ENCODE measurements at regions not wholly inside any gene's neighbourhood (a gene's known extent, or its start where the extent isn't known, plus 50 kb on each side); places are given as distances from the start of the nearest gene placed in this dataset.

- Histone ChIP-seq H3K36me3 (ENCODE audit: insufficient read depth in 1 of 2, low read depth in 1 of 2) (no peaks in the 10 kb centered on the region), H3K4me3 (no peak overlapping the region), H3K9me3 (no peaks in the 10 kb centered on the region), H3K27me3 (ENCODE audit: insufficient read depth in 3 of 3, low read length in 2 of 3) (peaks cover 0 to 2% (median 0%) of the 10 kb centered on the region in 3 donors), H3K4me1 (no peaks in the 10 kb centered on the region), H3K27ac (no peak overlapping the region)
- DNase-seq (no peak), ATAC-seq (no peak)
- 79 to 91% (median 89%) methylated on average over 9 of the region's 9 CpGs for WGBS, 3 donors
- intact Hi-C loops (cut with DNase I), result no loop called here
- TF ChIP-seq CTCF (IDR thresholded peaks at IDR 0.05), result no peak
These were observed 307.0 kb downstream of the UQCRFS1 start for GRCh38 chr19:28905996-28906395.

- no peak for ATAC-seq
- Histone ChIP-seq H3K9me3 (no peaks in the 10 kb centered on the region), H3K4me1 (no peaks in the 10 kb centered on the region), H3K36me3 (ENCODE audit: insufficient read depth in 1 of 2, low read depth in 1 of 2) (no peaks in the 10 kb centered on the region), H3K4me3 (no peak overlapping the region), H3K27ac (no peak overlapping the region), H3K27me3 (ENCODE audit: insufficient read depth in 3 of 3, low read length in 2 of 3) (no peaks in the 10 kb centered on the region)
- DNase-seq, result no peak
- WGBS, 3 donors, result 72 to 87% (median 87%) methylated on average over 4 of the region's 4 CpGs
- TF ChIP-seq CTCF (IDR thresholded peaks at IDR 0.05), result no peak
- intact Hi-C loops (cut with DNase I), result no loop called here
These were observed 313.2 kb downstream of the UQCRFS1 start for GRCh38 chr19:28899703-28900102.

- no peak for ATAC-seq
- H3K9me3 ChIP-seq, result no peaks in the 10 kb centered on the region
- no peak overlapping the region for H3K27ac ChIP-seq
- no peaks in the 10 kb centered on the region for H3K36me3 ChIP-seq (ENCODE audit: insufficient read depth in 1 of 2, low read depth in 1 of 2)
- TF ChIP-seq CTCF (IDR thresholded peaks at IDR 0.05), result no peak
- H3K4me1 ChIP-seq, result no peaks in the 10 kb centered on the region
- intact Hi-C loops (cut with DNase I), result no loop called here
- WGBS, 3 donors, result 40 to 76% (median 47%) methylated on average over 5 of the region's 5 CpGs
- no peak for DNase-seq
- no peaks in the 10 kb centered on the region for H3K27me3 ChIP-seq (ENCODE audit: insufficient read depth in 3 of 3, low read length in 2 of 3)
- no peak overlapping the region for H3K4me3 ChIP-seq
These were observed 314.7 kb downstream of the UQCRFS1 start for GRCh38 chr19:28898249-28898648.

- no peaks in the 10 kb centered on the region for H3K4me1 ChIP-seq
- no peak overlapping the region for H3K27ac ChIP-seq
- no peaks in the 10 kb centered on the region for H3K9me3 ChIP-seq
- no peak for TF ChIP-seq CTCF (IDR thresholded peaks at IDR 0.05)
- H3K4me3 ChIP-seq, result no peak overlapping the region
- H3K36me3 ChIP-seq (ENCODE audit: insufficient read depth in 1 of 2, low read depth in 1 of 2), result no peaks in the 10 kb centered on the region
- DNase-seq (no peak), ATAC-seq (no peak)
- intact Hi-C loops (cut with DNase I), result no loop called here
- H3K27me3 ChIP-seq (ENCODE audit: insufficient read depth in 3 of 3, low read length in 2 of 3), result peaks cover 0 to 5% (median 0%) of the 10 kb centered on the region in 3 donors
- WGBS, 3 donors, result 44 to 59% (median 47%) methylated on average over 14 of the region's 14 CpGs
These were observed 322.8 kb downstream of the UQCRFS1 start for GRCh38 chr19:28889941-28890670.

All from psoas muscle (tissue), 7 donors.